ENCODE measurements at regions not wholly inside any gene's neighbourhood (a gene's known extent, or its start where the extent isn't known, plus 50 kb on each side); places are given as distances from the start of the nearest gene placed in this dataset.

- no peak for ATAC-seq (ENCODE audit: low FRiP score)
- DNase-seq (ENCODE audit: low spot score): no peak
- no peak for TF ChIP-seq CTCF (IDR thresholded peaks at IDR 0.05)
Observed at GRCh38 chr9:19552282-19553105, 143.7 kb downstream of the ACER2 start.

- DNase-seq (ENCODE audit: low spot score) (no peak), ATAC-seq (ENCODE audit: low FRiP score) (no peak)
- no peak for TF ChIP-seq CTCF (IDR thresholded peaks at IDR 0.05)
Observed at GRCh38 chr9:19551124-19551929, 142.5 kb downstream of the ACER2 start.

- no peak for TF ChIP-seq CTCF (IDR thresholded peaks at IDR 0.05)
- ATAC-seq (ENCODE audit: low FRiP score): no peak
Observed at GRCh38 chr9:19550009-19550408, 141.2 kb downstream of the ACER2 start.

GRCh38 chr9:19533373-19533772, 124.6 kb downstream of the ACER2 start:
- DNase-seq (ENCODE audit: low spot score) (no peak), ATAC-seq (ENCODE audit: low FRiP score) (no peak)
- TF ChIP-seq CTCF (IDR thresholded peaks at IDR 0.05): no peak

More at GRCh38 chr9:19550009-19550408, 141.2 kb downstream of the ACER2 start:
- DNase-seq (ENCODE audit: low spot score): no peak

GRCh38 chr9:19527663-19528062, 118.9 kb downstream of the ACER2 start:
- TF ChIP-seq CTCF (IDR thresholded peaks at IDR 0.05): no peak
- no peak for ATAC-seq (ENCODE audit: low FRiP score)

GRCh38 chr9:19522558-19522957, 113.7 kb downstream of the ACER2 start:
- TF ChIP-seq CTCF (IDR thresholded peaks at IDR 0.05): no peak
- no peak for DNase-seq (ENCODE audit: low spot score)
- no peak for ATAC-seq (ENCODE audit: low FRiP score)

More at GRCh38 chr9:19527663-19528062, 118.9 kb downstream of the ACER2 start:
- DNase-seq (ENCODE audit: low spot score): no peak
